SK-N-SH treated with all-trans-retinoic acid at 6 μM for 48 hours (cell line): ENCODE measurements at regions not wholly inside any gene's neighbourhood (a gene's known extent, or its start where the extent isn't known, plus 50 kb on each side); places are given as distances from the start of the nearest gene placed in this dataset.

Experiments
- CSDC2 ChIP-seq: fragments of 250-450 bp; sonication (Bioruptor Pico); IDR thresholded peaks from 2 replicates; pipeline ENCODE4 v1.5.0; 2020; ENCODE audit warnings: mild to moderate bottlenecking, moderate library complexity
- SNAI2 ChIP-seq: fragments of 250-450 bp; sonication (Bioruptor Pico); IDR thresholded peaks from 2 replicates; pipeline ENCODE4 v1.5.0; 2020; ENCODE audit warnings: mild to moderate bottlenecking, moderate library complexity
- TCF4 ChIP-seq: fragments of 250-450 bp; sonication (Bioruptor Pico); IDR thresholded peaks from 2 replicates; pipeline ENCODE4 v1.8.0; 2021; ENCODE audit warnings: mild to moderate bottlenecking, moderate library complexity, borderline replicate concordance
- ZFP3 ChIP-seq: fragments of 250-450 bp; sonication (Bioruptor Pico); IDR thresholded peaks from 2 replicates; pipeline ENCODE4 v1.5.0; 2020; ENCODE audit warnings: mild to moderate bottlenecking, moderate library complexity
- TF ChIP-seq, protein P1 (sequence below): fragments of 250-450 bp; sonication (Bioruptor Pico); IDR thresholded peaks from 2 replicates; pipeline ENCODE4 v1.5.1; 2020; ENCODE audit warnings: low read depth, mild to moderate bottlenecking, moderate library complexity
- TF ChIP-seq, protein P2 (sequence below): fragments of 250-450 bp; sonication (Bioruptor Pico); IDR thresholded peaks from 2 replicates; pipeline ENCODE4 v1.8.0; 2020; ENCODE audit warnings: mild to moderate bottlenecking, moderate library complexity, borderline replicate concordance

DNA sequence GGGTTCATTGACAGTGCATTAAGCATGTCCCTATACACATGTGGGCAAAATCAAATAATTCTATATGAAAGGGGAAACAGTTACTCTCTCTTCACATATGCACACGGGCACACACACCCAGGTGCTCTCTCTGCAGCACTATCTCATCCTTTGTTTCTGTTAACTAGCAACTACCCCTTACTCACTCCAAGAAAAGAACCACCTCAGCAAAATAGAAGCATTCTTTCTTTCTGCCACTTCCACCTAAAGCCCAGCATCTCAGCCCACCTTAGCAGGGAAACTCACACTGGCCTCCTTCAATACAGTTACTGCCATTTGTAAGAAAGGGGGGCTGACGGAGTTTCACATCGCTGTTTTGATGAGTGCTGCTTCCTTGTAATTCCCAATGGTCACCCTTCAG is 216.3 kb upstream of the ID2 start:
- TF ChIP-seq SNAI2 (CRISPR knock-in tag) (no peak), ZFP3 (CRISPR knock-in tag) (no peak), TCF4 (CRISPR knock-in tag) (no peak), CSDC2 (CRISPR knock-in tag) (no peak)
- TF ChIP-seq, protein P1, sequence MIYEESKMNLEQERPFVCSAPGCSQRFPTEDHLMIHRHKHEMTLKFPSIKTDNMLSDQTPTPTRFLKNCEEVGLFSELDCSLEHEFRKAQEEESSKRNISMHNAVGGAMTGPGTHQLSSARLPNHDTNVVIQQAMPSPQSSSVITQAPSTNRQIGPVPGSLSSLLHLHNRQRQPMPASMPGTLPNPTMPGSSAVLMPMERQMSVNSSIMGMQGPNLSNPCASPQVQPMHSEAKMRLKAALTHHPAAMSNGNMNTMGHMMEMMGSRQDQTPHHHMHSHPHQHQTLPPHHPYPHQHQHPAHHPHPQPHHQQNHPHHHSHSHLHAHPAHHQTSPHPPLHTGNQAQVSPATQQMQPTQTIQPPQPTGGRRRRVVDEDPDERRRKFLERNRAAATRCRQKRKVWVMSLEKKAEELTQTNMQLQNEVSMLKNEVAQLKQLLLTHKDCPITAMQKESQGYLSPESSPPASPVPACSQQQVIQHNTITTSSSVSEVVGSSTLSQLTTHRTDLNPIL: no peak
- TF ChIP-seq, protein P2, sequence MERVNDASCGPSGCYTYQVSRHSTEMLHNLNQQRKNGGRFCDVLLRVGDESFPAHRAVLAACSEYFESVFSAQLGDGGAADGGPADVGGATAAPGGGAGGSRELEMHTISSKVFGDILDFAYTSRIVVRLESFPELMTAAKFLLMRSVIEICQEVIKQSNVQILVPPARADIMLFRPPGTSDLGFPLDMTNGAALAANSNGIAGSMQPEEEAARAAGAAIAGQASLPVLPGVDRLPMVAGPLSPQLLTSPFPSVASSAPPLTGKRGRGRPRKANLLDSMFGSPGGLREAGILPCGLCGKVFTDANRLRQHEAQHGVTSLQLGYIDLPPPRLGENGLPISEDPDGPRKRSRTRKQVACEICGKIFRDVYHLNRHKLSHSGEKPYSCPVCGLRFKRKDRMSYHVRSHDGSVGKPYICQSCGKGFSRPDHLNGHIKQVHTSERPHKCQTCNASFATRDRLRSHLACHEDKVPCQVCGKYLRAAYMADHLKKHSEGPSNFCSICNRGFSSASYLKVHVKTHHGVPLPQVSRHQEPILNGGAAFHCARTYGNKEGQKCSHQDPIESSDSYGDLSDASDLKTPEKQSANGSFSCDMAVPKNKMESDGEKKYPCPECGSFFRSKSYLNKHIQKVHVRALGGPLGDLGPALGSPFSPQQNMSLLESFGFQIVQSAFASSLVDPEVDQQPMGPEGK (CRISPR knock-in tag): no peak
